Astrocyte (in vitro differentiated cells and primary cell): ENCODE measurements at regions not wholly inside any gene's neighbourhood (a gene's known extent, or its start where the extent isn't known, plus 50 kb on each side); places are given as distances from the start of the nearest gene placed in this dataset.

Experiments used
- DNase-seq: peaks from one replicate; pipeline ENCODE4 v3.0.0-alpha.2; 2010; ENCODE audit warnings: low read depth
- FAIRE-seq: peaks from 2 replicates; lab custom pipeline; 2011; peaks lifted over from hg19 to GRCh38; lab: Jason Lieb, UNC
- H2AFZ ChIP-seq: 2 replicates; pipeline ENCODE4 v1.6.0; 2012; ENCODE audit warnings: low read depth, low read length, inconsistent platforms
- H3K27ac ChIP-seq: 2 replicates; pipeline ENCODE4 v1.5.1; 2011; ENCODE audit warnings: low read depth, low read length, inconsistent platforms
- H3K27me3 ChIP-seq: 2 replicates; pipeline ENCODE4 v1.6.0; 2011; ENCODE audit warnings: low read length, inconsistent platforms; ENCODE audit not compliant: insufficient read depth
- H3K36me3 ChIP-seq: 2 replicates; pipeline ENCODE4 v1.5.1; 2011; ENCODE audit warnings: low read length, inconsistent platforms; ENCODE audit not compliant: insufficient read depth
- H3K4me1 ChIP-seq: 2 replicates; pipeline ENCODE4 v1.5.1; 2011; ENCODE audit warnings: low read length, inconsistent platforms; ENCODE audit not compliant: insufficient read depth
- H3K4me2 ChIP-seq: 2 replicates; pipeline ENCODE4 v1.6.0; 2012; ENCODE audit warnings: low read length, inconsistent platforms
- H3K4me3 ChIP-seq: 2 replicates; pipeline ENCODE4 v1.5.1; 2011; ENCODE audit warnings: low read depth, mild to moderate bottlenecking, low read length, inconsistent platforms; ENCODE audit not compliant: insufficient read depth
- H3K79me2 ChIP-seq: 2 replicates; pipeline ENCODE4 v1.6.0; 2012; ENCODE audit warnings: mild to moderate bottlenecking, low read length, inconsistent platforms; ENCODE audit not compliant: insufficient read depth
- H3K9ac ChIP-seq: 2 replicates; pipeline ENCODE4 v1.6.0; 2012; ENCODE audit warnings: mild to moderate bottlenecking, low read length, inconsistent platforms
- H3K9me3 ChIP-seq: 2 replicates; pipeline ENCODE4 v1.5.1; 2012; ENCODE audit warnings: low read depth, mild to moderate bottlenecking, low read length, inconsistent platforms; ENCODE audit not compliant: insufficient read depth
- H4K20me1 ChIP-seq: 2 replicates; pipeline ENCODE4 v1.6.0; 2012; ENCODE audit warnings: low read length, inconsistent platforms; ENCODE audit not compliant: insufficient read depth
- H3K27ac Mint-ChIP-seq: one replicate; pipeline ENCODE4 v1.8.0; 2021; ENCODE audit warnings: mild to moderate bottlenecking, mixed read lengths; ENCODE audit not compliant: unreplicated experiment
- H3K27me3 Mint-ChIP-seq: one replicate; pipeline ENCODE4 v1.8.0; 2021; ENCODE audit warnings: low read depth, mixed read lengths; ENCODE audit not compliant: unreplicated experiment
- H3K36me3 Mint-ChIP-seq: one replicate; pipeline ENCODE4 v1.8.0; 2021; ENCODE audit warnings: low read depth, mixed read lengths; ENCODE audit not compliant: unreplicated experiment
- H3K4me1 Mint-ChIP-seq: one replicate; pipeline ENCODE4 v1.8.0; 2021; ENCODE audit warnings: low read depth, mixed read lengths; ENCODE audit not compliant: unreplicated experiment
- H3K4me3 Mint-ChIP-seq: one replicate; pipeline ENCODE4 v1.8.0; 2021; ENCODE audit warnings: mild to moderate bottlenecking, moderate library complexity, mixed read lengths; ENCODE audit not compliant: unreplicated experiment
- H3K9me3 Mint-ChIP-seq: one replicate; pipeline ENCODE4 v1.8.0; 2021; ENCODE audit warnings: mild to moderate bottlenecking, mixed read lengths; ENCODE audit not compliant: unreplicated experiment
- CTCF ChIP-seq: IDR thresholded peaks from 2 replicates; pipeline ENCODE4 v1.5.1; 2011; ENCODE audit warnings: low read depth, mild to moderate bottlenecking, inconsistent platforms, low read length, moderate library complexity; ENCODE audit not compliant: insufficient read depth
- EZH2 ChIP-seq: IDR thresholded peaks from 2 replicates; pipeline ENCODE4 v1.6.1; 2012; ENCODE audit warnings: mild to moderate bottlenecking, low read length, inconsistent platforms; ENCODE audit not compliant: insufficient read depth

- DNase-seq (no peak), FAIRE-seq (no peak)
- Mint-ChIP-seq H3K4me1 (peaks cover 34% of the 10 kb centered on the region), H3K36me3 (peaks cover 5% of the 10 kb centered on the region), H3K4me3 (no peak overlapping the region), H3K27me3 (peaks cover 27% of the 10 kb centered on the region), H3K9me3 (peaks cover 9% of the 10 kb centered on the region), H3K27ac (no peak overlapping the region)
- H3K9me3 ChIP-seq: no peaks in the 10 kb centered on the region
- no peak overlapping the region for H3K4me3 ChIP-seq
- no peaks in the 10 kb centered on the region for H3K27me3 ChIP-seq
- H3K9ac ChIP-seq: no peak overlapping the region
- TF ChIP-seq EZH2 (no peak), CTCF (no peak)
- no peaks in the 10 kb centered on the region for H4K20me1 ChIP-seq
- H3K4me1 ChIP-seq: peaks cover 30% of the 10 kb centered on the region
- H3K27ac ChIP-seq: no peak overlapping the region
- no peak overlapping the region for H2AFZ ChIP-seq
- no peaks in the 10 kb centered on the region for H3K79me2 ChIP-seq
- H3K4me2 ChIP-seq: no peak overlapping the region
- no peaks in the 10 kb centered on the region for H3K36me3 ChIP-seq
These were observed 301.7 kb downstream of the RPLP1 start for GRCh38 chr15:69754313-69754712.

- Mint-ChIP-seq H3K4me3 (no peak overlapping the region), H3K27ac (peak overlapping the region; percentile 21), H3K4me1 (peaks cover 45% of the 10 kb centered on the region), H3K9me3 (peaks cover 9% of the 10 kb centered on the region), H3K36me3 (peaks cover 5% of the 10 kb centered on the region), H3K27me3 (peaks cover 26% of the 10 kb centered on the region)
- Histone ChIP-seq H3K27ac (no peak overlapping the region), H4K20me1 (no peaks in the 10 kb centered on the region), H3K9me3 (no peaks in the 10 kb centered on the region), H3K79me2 (no peaks in the 10 kb centered on the region), H3K36me3 (no peaks in the 10 kb centered on the region), H3K27me3 (no peaks in the 10 kb centered on the region), H3K4me1 (peaks cover 40% of the 10 kb centered on the region), H3K4me3 (no peak overlapping the region), H3K4me2 (peak overlapping the region; percentile 27), H3K9ac (no peak overlapping the region), H2AFZ (no peak overlapping the region)
- DNase-seq (peak; percentile 42), FAIRE-seq (no peak)
- TF ChIP-seq CTCF (no peak), EZH2 (no peak)
These were observed 303.1 kb downstream of the RPLP1 start for GRCh38 chr15:69755551-69756310.

GRCh38 chr15:69756440-69756839 lies 303.8 kb downstream of the RPLP1 start:
- H3K79me2 ChIP-seq: no peaks in the 10 kb centered on the region
- H3K4me1 ChIP-seq: peaks cover 44% of the 10 kb centered on the region
- Mint-ChIP-seq H3K27ac (no peak overlapping the region), H3K36me3 (peaks cover 5% of the 10 kb centered on the region), H3K4me3 (no peak overlapping the region), H3K9me3 (peaks cover 6% of the 10 kb centered on the region), H3K27me3 (peaks cover 22% of the 10 kb centered on the region), H3K4me1 (peaks cover 50% of the 10 kb centered on the region)
- FAIRE-seq: no peak
- no peaks in the 10 kb centered on the region for H3K36me3 ChIP-seq
- H3K27me3 ChIP-seq: no peaks in the 10 kb centered on the region
- H4K20me1 ChIP-seq: no peaks in the 10 kb centered on the region
- TF ChIP-seq CTCF (no peak), EZH2 (no peak)
- no peak overlapping the region for H3K4me3 ChIP-seq
- no peak overlapping the region for H3K9ac ChIP-seq
- H3K9me3 ChIP-seq: no peaks in the 10 kb centered on the region
- no peak overlapping the region for H3K4me2 ChIP-seq
- no peak overlapping the region for H2AFZ ChIP-seq
- no peak for DNase-seq
- H3K27ac ChIP-seq: no peak overlapping the region
